ENCODE measurements at regions not wholly inside any gene's neighbourhood (a gene's known extent, or its start where the extent isn't known, plus 50 kb on each side); places are given as distances from the start of the nearest gene placed in this dataset.

DNA sequence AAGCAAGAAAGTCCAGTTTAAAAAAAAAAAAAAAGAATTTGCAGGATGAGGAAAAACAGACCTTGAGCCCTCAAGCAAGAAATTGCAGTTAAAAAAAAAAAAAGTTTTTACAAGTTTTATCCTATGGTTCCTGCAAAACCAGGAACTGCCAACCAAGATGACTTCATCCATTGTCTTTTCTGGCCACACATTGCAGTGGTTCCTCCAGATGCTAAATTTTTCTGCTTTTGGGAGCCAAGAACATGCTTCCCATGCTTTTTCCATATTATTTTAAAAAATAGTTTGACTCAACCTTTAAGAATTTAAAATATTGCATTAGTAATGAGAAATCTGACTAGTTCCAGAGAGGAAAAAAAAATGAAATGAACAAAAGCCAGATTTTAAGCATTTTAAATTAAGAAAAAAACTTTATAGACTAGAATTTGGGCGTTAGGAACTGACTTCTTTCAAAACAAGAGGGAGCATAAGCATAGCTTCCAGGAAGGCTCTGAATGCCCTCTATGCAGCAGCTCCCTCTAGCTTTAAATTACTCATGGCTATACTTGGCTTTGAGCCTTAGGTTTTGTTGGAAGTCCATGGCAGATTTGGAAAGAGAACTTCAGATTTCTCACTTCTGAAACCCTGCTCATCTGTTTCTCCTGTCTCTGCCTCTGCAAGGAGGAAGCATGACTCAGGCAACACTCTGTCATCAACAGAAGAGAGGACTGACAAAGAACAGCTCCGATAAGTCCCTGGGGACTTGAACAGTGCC is 124.5 kb downstream of the GPR65 start:
- ChIA-PET POLR2A (interaction anchor here (1.0 kb wide), 1 partner anchor 13 kb away, joined by 4 read pairs; no protein-coding TSS in a partner anchor), CTCF (ENCODE audit: low intra/inter-chr PET ratio) (no interaction called here)
- ATAC-seq, result no peak
- no peak for TF ChIP-seq RERE (CRISPR knock-in tag; IDR thresholded peaks at IDR 0.05; ENCODE audit: borderline replicate concordance)
- TF ChIP-seq MTA1 (IDR thresholded peaks at IDR 0.05; ENCODE audit: borderline replicate concordance), result no peak
- TF ChIP-seq DDX20 (tag; IDR thresholded peaks at IDR 0.05; ENCODE audit: low read depth), result no peak
- TF ChIP-seq HLTF (IDR thresholded peaks at IDR 0.05), result no peak
- TF ChIP-seq, protein P1, sequence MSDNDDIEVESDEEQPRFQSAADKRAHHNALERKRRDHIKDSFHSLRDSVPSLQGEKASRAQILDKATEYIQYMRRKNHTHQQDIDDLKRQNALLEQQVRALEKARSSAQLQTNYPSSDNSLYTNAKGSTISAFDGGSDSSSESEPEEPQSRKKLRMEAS (CRISPR knock-in tag; IDR thresholded peaks at IDR 0.05), result no peak
- TF ChIP-seq ZBTB34 (CRISPR knock-in tag; IDR thresholded peaks at IDR 0.05), result no peak
- TF ChIP-seq JUND (IDR thresholded peaks at IDR 0.05; ENCODE audit: borderline replicate concordance, low read depth, low read length), result no peak
- 0 out of 3 replicates have a peak, but pooled peaks have one; percentile 15 for TF ChIP-seq JUND (tag; IDR thresholded peaks at IDR 0.05; ENCODE audit: borderline replicate concordance, low read depth, low read length)
- no peak for TF ChIP-seq ZNF707 (CRISPR knock-in tag; conservative IDR thresholded peaks at IDR 0.05)
- TF ChIP-seq, protein P2, sequence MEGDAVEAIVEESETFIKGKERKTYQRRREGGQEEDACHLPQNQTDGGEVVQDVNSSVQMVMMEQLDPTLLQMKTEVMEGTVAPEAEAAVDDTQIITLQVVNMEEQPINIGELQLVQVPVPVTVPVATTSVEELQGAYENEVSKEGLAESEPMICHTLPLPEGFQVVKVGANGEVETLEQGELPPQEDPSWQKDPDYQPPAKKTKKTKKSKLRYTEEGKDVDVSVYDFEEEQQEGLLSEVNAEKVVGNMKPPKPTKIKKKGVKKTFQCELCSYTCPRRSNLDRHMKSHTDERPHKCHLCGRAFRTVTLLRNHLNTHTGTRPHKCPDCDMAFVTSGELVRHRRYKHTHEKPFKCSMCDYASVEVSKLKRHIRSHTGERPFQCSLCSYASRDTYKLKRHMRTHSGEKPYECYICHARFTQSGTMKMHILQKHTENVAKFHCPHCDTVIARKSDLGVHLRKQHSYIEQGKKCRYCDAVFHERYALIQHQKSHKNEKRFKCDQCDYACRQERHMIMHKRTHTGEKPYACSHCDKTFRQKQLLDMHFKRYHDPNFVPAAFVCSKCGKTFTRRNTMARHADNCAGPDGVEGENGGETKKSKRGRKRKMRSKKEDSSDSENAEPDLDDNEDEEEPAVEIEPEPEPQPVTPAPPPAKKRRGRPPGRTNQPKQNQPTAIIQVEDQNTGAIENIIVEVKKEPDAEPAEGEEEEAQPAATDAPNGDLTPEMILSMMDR (IDR thresholded peaks at IDR 0.05 in 2 of 3, conservative IDR thresholded peaks at IDR 0.05 in 1 of 3; ENCODE audit: insufficient read depth in 2 of 3, low read depth in 1 of 3, low read length in 3 of 3), result peak in 1 of 3 experiments; percentile 13; a peak in 1 of 6 replicates
- no peak for TF ChIP-seq BDP1 (IDR thresholded peaks at IDR 0.05; ENCODE audit: insufficient read depth, insufficient read length)
- TF ChIP-seq MCM2 (IDR thresholded peaks at IDR 0.05; ENCODE audit: low read depth), result no peak

More for the DNA sequence above, 124.5 kb downstream of the GPR65 start:
- H3K9me1 ChIP-seq (ENCODE audit: control insufficient read depth, insufficient read depth, low read length), result no peaks in the 10 kb centered on the region
- no peaks in the 10 kb centered on the region for H3K36me3 ChIP-seq (ENCODE audit: control insufficient read depth, insufficient read depth, low read length)
- H2AFZ ChIP-seq (ENCODE audit: low read depth, low read length), result no peak overlapping the region
- H3K9me3 ChIP-seq (replicated peaks; ENCODE audit: control insufficient read depth, insufficient read depth, low read depth, low read length), result no peaks in the 10 kb centered on the region
- no TSS peak for BruUV-seq (replicated peaks)
- DNase-seq (ENCODE audit: extremely low read depth in 1 of 4, low spot score in 3 of 4), result no peak
- in situ Hi-C loops (cut with MboI) (no loop called here), intact Hi-C loops (cut with micrococcal nuclease) (no loop called here)
- no peak overlapping the region for H3K4me3 ChIP-seq
- no peak for FAIRE-seq
- 0% methylated on average over 2 of the region's 2 CpGs for WGBS (ENCODE audit: insufficient coverage, low coverage, missing lambda C conversion rate)
- no peak overlapping the region for H3K4me2 ChIP-seq (ENCODE audit: insufficient read depth, low read length)
- no peak overlapping the region for H3K9ac ChIP-seq (ENCODE audit: insufficient read depth in 1 of 2, low read depth in 2 of 2, low read length in 2 of 2)
- H4K20me1 ChIP-seq (replicated peaks; ENCODE audit: control insufficient read depth, insufficient read depth, low read length), result no peaks in the 10 kb centered on the region
- no peaks in the 10 kb centered on the region; a peak in 1 of 5 replicates for H3K4me1 ChIP-seq (replicated peaks in 1 of 2; ENCODE audit: control insufficient read depth in 2 of 2, insufficient read depth in 2 of 2, low read length in 2 of 2)
- no peaks in the 10 kb centered on the region for H3K27me3 ChIP-seq (ENCODE audit: control insufficient read depth in 2 of 2, insufficient read depth in 2 of 2, low read length in 2 of 2)
- H3K27ac ChIP-seq (ENCODE audit: extremely low read depth, low read depth, low read length), result no peak overlapping the region
- no peaks in the 10 kb centered on the region for H3K79me2 ChIP-seq (ENCODE audit: control insufficient read depth, insufficient read depth, low read length)
